Esophagus squamous epithelium (tissue), 5 donors: ENCODE measurements at regions not wholly inside any gene's neighbourhood (a gene's known extent, or its start where the extent isn't known, plus 50 kb on each side); places are given as distances from the start of the nearest gene placed in this dataset.

Experiments used
- DNase-seq: peaks from one replicate; lab custom pipeline; 2025; lab: John Stamatoyannopoulos, UW
- H3K27ac ChIP-seq, 4 donors: fragments of 200-600 bp; sonication (generic); one replicate each; pipeline ENCODE4 v1.5.1; 2016 to 2019; ENCODE audit warnings: mild to moderate bottlenecking in 1 of 4
- H3K27me3 ChIP-seq, 4 donors: fragments of 200-600 bp; sonication (generic); 1 replicate in 3 of 4; 2 replicates in 1 of 4; pipeline versions ENCODE4 v1.5.1 to v1.6.0; 2017 to 2021; ENCODE audit warnings: antibody characterized with exemption in 1 of 4
- H3K36me3 ChIP-seq, 3 donors: fragments of 200-600 bp; sonication (generic); one replicate each; pipeline ENCODE4 v1.5.1; 2016 to 2019
- H3K4me1 ChIP-seq, 3 donors: fragments of 200-600 bp; sonication (generic); one replicate each; pipeline ENCODE4 v1.5.1; 2017 to 2019
- H3K4me3 ChIP-seq, 4 donors: fragments of 200-600 bp; sonication (generic); 1 replicate in 3 of 4; 2 replicates in 1 of 4; pipeline ENCODE4 v1.5.1; 2016 to 2019; ENCODE audit warnings: mild to moderate bottlenecking in 2 of 4, moderate library complexity in 1 of 4
- H3K9me3 ChIP-seq, 3 donors: fragments of 200-600 bp; sonication (generic); one replicate each; pipeline ENCODE4 v1.5.1; 2016 to 2019
- POLR2A ChIP-seq, 4 donors: fragments of 450-650 bp; IDR thresholded peaks; one replicate each; pipeline ENCODE4 v1.6.1; 2017; ENCODE audit warnings: antibody characterized with exemption in 4 of 4, mild to moderate bottlenecking in 4 of 4, moderate library complexity in 3 of 4
- WGBS, 2 donors: methylation state at CpG; one replicate each; pipeline ENCODE4 v1.1.5; 2018; 5-methylcytosine and 5-hydroxymethylcytosine counted together
- intact Hi-C: fragments of 100-400 bp; cut with DNase I; formaldehyde crosslinking; loops from one replicate; pipeline ENCODE4 v1.15.0; 2022
- TF ChIP-seq, protein P1 (sequence below), 6 experiments: fragments of 450-650 bp in 4 of 6; fragments of 200-600 bp in 2 of 6; sonication (generic) in 2 of 6; IDR thresholded peaks; one replicate each; pipeline ENCODE4 v1.5.1; 2016 to 2019; ENCODE audit warnings: antibody characterized with exemption in 6 of 6, mild to moderate bottlenecking in 4 of 6, moderate library complexity in 4 of 6
- donor health status: DM: yes; HTN: yes; CAD: no.

DNA sequence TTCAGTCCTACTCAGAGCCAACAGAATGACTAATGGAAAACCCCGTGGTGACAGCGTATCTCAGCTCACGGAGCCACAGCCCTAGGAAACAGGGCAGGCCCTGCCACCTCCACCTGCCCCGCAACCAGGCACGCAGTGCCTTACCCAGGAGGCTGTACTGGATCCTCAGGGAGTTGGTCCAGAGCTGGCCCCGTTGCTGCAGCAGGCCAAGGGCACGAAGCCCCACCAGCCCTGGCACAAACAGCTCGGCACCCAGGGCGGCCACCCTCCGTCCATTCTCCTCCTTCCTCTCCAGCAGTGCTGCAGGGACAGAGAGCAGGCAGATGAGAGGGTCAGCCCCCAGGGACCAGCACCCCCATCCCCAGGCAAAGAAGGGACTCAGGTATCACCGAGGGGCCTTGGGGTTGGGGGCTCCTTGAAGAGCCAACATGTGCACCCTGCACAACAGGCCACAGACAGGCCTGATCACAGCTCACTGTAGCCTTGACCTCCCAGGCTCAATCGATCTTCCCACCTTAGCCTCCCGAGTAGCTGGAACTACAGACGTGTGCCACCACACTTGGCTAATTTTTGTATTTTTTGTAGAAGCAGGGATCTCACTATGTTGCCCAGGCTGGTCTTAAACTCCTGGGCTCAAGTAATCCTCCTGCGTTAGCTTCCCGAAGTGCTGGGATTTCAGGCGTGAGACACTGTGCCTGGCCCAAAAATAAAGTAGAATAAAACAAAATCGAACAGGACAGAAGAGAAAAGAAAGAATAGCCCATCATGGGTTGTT lies 115.7 kb downstream of the RMI2 start:
- intact Hi-C loops: no loop called here
- no peaks in the 10 kb centered on the region for H3K27me3 ChIP-seq

DNA sequence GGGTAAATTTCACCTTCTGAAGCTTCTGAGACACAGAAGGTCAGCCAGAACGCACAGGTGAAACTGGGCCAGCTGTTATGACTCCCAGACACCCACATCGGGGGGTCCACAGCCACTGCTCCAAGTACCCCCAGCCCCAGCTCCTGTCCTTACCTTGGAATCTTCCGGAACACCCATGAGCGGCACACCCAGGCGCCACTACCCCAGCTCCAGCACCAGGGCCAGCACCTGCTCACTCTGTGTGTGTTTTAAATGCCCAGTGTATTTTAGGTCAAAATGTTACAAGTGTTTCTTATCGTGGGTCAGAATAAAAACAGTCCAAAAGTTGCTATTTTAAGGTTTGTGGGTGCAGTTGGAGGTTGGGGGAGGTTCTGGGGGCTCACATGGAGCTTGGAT lies 116.3 kb downstream of the RMI2 start:
- H3K9me3 ChIP-seq: no peaks in the 10 kb centered on the region
- TF ChIP-seq, protein P1, sequence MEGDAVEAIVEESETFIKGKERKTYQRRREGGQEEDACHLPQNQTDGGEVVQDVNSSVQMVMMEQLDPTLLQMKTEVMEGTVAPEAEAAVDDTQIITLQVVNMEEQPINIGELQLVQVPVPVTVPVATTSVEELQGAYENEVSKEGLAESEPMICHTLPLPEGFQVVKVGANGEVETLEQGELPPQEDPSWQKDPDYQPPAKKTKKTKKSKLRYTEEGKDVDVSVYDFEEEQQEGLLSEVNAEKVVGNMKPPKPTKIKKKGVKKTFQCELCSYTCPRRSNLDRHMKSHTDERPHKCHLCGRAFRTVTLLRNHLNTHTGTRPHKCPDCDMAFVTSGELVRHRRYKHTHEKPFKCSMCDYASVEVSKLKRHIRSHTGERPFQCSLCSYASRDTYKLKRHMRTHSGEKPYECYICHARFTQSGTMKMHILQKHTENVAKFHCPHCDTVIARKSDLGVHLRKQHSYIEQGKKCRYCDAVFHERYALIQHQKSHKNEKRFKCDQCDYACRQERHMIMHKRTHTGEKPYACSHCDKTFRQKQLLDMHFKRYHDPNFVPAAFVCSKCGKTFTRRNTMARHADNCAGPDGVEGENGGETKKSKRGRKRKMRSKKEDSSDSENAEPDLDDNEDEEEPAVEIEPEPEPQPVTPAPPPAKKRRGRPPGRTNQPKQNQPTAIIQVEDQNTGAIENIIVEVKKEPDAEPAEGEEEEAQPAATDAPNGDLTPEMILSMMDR (IDR thresholded peaks at IDR 0.05): no peak
- TF ChIP-seq POLR2A (IDR thresholded peaks at IDR 0.05): no peak
- WGBS, 2 donors: 77 to 81% methylated on average over 3 to 6 of the region's 6 CpGs
- DNase-seq: no peak
- H3K4me3 ChIP-seq: no peak overlapping the region
- intact Hi-C loops: no loop called here
- H3K27me3 ChIP-seq: no peaks in the 10 kb centered on the region
- H3K4me1 ChIP-seq: no peaks in the 10 kb centered on the region
- H3K27ac ChIP-seq: no peak overlapping the region
- no peaks in the 10 kb centered on the region for H3K36me3 ChIP-seq

More for the DNA sequence above, 115.7 kb downstream of the RMI2 start:
- Histone ChIP-seq H3K9me3 (no peaks in the 10 kb centered on the region), H3K4me1 (no peaks in the 10 kb centered on the region), H3K4me3 (no peak overlapping the region), H3K27ac (no peak overlapping the region), H3K36me3 (no peaks in the 10 kb centered on the region)
- TF ChIP-seq POLR2A (IDR thresholded peaks at IDR 0.05): no peak
- TF ChIP-seq, protein P1 (IDR thresholded peaks at IDR 0.05): no peak
- 71 to 74% methylated on average over 10 to 11 of the region's 18 CpGs for WGBS, 2 donors
- DNase-seq: no peak

DNA sequence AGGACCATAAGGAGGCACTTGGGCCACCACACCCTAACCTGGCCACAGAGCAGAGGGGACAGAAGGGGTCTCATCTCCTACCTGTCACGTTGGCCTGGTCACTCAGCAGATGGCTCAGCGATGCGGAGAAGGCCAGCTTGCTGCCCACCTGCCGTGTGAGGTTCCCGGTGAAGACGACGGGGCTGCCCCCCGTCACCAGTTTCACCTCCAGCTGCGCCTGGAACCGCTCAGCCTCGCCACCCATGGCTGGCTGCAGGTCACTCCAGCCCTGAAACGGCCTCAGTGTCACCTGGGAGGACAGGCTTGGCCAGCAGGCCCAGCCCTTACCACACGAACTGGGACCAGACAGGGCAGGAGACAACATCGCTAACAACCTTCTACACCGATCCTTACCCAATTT lies 116.8 kb downstream of the RMI2 start:
- Histone ChIP-seq H3K27ac (no peak overlapping the region), H3K27me3 (no peaks in the 10 kb centered on the region), H3K9me3 (no peaks in the 10 kb centered on the region), H3K4me1 (no peaks in the 10 kb centered on the region), H3K36me3 (no peaks in the 10 kb centered on the region), H3K4me3 (no peak overlapping the region)
- WGBS, 2 donors: 66 to 81% methylated on average over 4 to 6 of the region's 15 CpGs
- TF ChIP-seq POLR2A (IDR thresholded peaks at IDR 0.05): no peak
- TF ChIP-seq, protein P1 (IDR thresholded peaks at IDR 0.05): no peak
- intact Hi-C loops: no loop called here
- no peak for DNase-seq

DNA sequence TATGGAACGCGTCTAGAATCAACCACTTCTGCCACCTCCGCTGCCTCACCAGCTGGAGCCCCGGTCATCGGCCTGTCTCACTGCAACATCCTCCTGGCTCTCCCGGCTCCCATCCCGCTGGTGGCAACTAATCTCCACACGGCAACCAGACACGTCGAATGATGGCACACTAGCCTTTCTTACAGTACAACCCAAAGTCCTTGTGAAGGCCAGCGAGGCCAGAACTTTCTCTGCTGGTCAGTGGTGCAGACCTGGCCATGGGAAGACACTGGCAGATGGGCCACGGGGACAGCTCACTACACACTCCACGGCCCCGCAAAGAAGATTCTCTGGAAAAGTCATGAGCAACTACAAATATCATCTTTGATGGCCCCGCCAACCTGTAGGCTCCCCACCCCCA lies 117.6 kb downstream of the RMI2 start:
- WGBS, 2 donors: 90 to 92% methylated on average over 12 to 15 of the region's 15 CpGs
- intact Hi-C loops: no loop called here

DNA sequence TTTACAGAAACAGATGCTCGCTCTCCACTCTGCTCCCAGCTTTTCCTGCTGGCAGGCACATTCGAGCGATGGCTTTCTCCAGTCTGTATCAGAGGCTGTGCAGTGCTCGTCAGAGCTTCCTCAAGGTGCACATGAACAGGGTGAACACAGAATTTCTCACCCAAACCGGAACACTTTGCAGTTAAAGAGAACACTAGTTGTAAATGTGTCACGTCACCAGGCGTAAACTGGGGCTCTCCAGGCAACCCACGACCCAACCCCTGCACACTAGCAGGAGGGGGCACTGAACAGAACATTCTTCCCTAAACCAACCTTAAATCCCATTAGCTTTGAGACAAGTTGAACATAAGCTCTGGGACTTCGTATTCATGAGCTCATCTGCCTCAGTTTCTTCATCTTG lies 119.0 kb downstream of the RMI2 start:
- Histone ChIP-seq H3K27ac (no peak overlapping the region), H3K36me3 (no peaks in the 10 kb centered on the region), H3K4me3 (no peak overlapping the region), H3K4me1 (no peaks in the 10 kb centered on the region), H3K27me3 (no peaks in the 10 kb centered on the region), H3K9me3 (no peaks in the 10 kb centered on the region)
- intact Hi-C loops: no loop called here
- no peak for TF ChIP-seq POLR2A (IDR thresholded peaks at IDR 0.05)
- TF ChIP-seq, protein P1 (IDR thresholded peaks at IDR 0.05): no peak
- DNase-seq: no peak
- WGBS, 2 donors: 55 to 71% methylated on average over 4 to 6 of the region's 9 CpGs

More for the DNA sequence above, 117.6 kb downstream of the RMI2 start:
- H3K9me3 ChIP-seq: no peaks in the 10 kb centered on the region
- no peak for TF ChIP-seq POLR2A (IDR thresholded peaks at IDR 0.05)
- TF ChIP-seq, protein P1 (IDR thresholded peaks at IDR 0.05): no peak
- no peaks in the 10 kb centered on the region for H3K36me3 ChIP-seq
- no peak overlapping the region for H3K27ac ChIP-seq
- no peak for DNase-seq
- H3K4me1 ChIP-seq: no peaks in the 10 kb centered on the region
- H3K4me3 ChIP-seq: no peak overlapping the region
- no peaks in the 10 kb centered on the region for H3K27me3 ChIP-seq
